ENCODE measurements at regions not wholly inside any gene's neighbourhood (a gene's known extent, or its start where the extent isn't known, plus 50 kb on each side); places are given as distances from the start of the nearest gene placed in this dataset.

DNA sequence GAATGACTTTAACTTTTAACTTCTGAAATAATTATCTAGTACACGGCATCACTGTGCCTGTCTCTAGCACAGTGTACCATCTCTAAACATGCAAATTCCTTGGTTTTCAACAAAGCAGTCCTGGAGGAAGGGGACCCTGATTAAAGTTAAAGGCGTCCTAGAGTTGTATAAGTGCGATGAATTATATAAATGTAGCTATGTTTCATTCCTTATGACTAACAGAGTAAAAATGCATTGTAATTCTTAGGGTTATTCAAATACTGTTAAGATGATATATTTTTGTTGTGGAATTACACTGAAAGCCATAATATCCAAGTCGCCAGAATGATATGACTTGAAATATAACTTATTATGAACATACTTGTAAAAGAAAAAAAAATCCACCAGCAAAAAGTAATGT, 544.9 kb upstream of the LINC00305 start:
- DNase-seq = no peak
- WGBS, 4 donors = 52 to 71% (median 61%) methylated on average over 4 of the region's 4 CpGs
- Histone ChIP-seq H3K4me3 (no peak overlapping the region), H3K4me1 (replicated peaks in 1 of 2) (no peaks in the 10 kb centered on the region), H3K27ac (no peak overlapping the region), H3K36me3 (replicated peaks in 1 of 2) (no peaks in the 10 kb centered on the region), H3K27me3 (no peaks in the 10 kb centered on the region), H3K9me3 (replicated peaks in 1 of 3) (no peaks in the 10 kb centered on the region)
- TF ChIP-seq POLR2A (IDR thresholded peaks at IDR 0.05) = no peak
- TF ChIP-seq, protein P1, sequence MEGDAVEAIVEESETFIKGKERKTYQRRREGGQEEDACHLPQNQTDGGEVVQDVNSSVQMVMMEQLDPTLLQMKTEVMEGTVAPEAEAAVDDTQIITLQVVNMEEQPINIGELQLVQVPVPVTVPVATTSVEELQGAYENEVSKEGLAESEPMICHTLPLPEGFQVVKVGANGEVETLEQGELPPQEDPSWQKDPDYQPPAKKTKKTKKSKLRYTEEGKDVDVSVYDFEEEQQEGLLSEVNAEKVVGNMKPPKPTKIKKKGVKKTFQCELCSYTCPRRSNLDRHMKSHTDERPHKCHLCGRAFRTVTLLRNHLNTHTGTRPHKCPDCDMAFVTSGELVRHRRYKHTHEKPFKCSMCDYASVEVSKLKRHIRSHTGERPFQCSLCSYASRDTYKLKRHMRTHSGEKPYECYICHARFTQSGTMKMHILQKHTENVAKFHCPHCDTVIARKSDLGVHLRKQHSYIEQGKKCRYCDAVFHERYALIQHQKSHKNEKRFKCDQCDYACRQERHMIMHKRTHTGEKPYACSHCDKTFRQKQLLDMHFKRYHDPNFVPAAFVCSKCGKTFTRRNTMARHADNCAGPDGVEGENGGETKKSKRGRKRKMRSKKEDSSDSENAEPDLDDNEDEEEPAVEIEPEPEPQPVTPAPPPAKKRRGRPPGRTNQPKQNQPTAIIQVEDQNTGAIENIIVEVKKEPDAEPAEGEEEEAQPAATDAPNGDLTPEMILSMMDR (IDR thresholded peaks at IDR 0.05) = no peak
- intact Hi-C loops (cut with DNase I) = no loop called here

DNA sequence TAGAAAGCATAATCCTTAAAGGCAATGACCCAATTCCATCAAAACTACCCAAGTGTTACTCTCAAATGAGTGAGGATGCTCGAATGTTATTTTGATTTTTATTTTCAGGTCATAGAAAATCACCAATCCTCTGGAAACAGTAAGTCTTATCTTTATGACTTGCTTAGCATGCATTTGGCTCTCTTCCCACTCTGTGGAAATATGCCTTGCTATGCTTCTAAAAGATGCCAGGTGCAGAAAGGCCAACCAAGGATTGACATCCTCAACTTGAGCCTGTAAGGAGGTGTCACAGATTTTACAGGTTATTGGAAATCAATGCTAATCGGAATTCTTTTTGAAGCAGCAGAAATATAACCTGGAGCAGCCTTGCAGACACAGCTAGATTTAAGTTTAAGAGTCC, 543.9 kb upstream of the LINC00305 start:
- Histone ChIP-seq H3K36me3 (replicated peaks in 1 of 2) (no peaks in the 10 kb centered on the region), H3K27me3 (no peaks in the 10 kb centered on the region), H3K4me1 (replicated peaks in 1 of 2) (no peaks in the 10 kb centered on the region), H3K9me3 (replicated peaks in 1 of 3) (no peaks in the 10 kb centered on the region), H3K4me3 (no peak overlapping the region), H3K27ac (no peak overlapping the region)
- WGBS, 4 donors = 64 to 70% (median 68%) methylated on average over 2 of the region's 2 CpGs
- DNase-seq = no peak
- TF ChIP-seq, protein P1 (IDR thresholded peaks at IDR 0.05) = no peak
- TF ChIP-seq POLR2A (IDR thresholded peaks at IDR 0.05) = no peak
- intact Hi-C loops (cut with DNase I) = no loop called here

DNA sequence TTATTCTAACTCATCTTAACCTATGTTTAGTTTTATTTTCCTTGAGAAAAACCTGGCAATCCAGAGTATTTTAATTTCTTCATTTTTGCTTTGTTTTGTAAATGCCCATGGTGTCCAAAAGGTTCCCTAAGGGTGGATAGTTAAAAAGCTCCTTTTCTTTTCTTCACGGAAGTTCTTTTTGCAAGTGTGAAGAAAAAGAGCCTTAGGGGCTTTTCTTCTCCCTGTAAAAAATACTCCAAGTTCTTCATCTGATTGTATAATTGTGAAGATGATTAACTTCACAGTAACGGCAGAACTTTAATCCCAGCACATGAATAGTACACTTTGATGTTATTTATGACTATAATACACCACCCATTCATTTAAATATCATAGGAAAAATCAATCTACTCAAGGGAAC, 530.2 kb upstream of the LINC00305 start:
- H3K4me3 ChIP-seq = no peak overlapping the region
- intact Hi-C loops (cut with DNase I) = no loop called here
- WGBS, 4 donors = 27 to 60% (median 56%) methylated on average over 2 of the region's 2 CpGs
- H3K27me3 ChIP-seq = no peaks in the 10 kb centered on the region
- no peaks in the 10 kb centered on the region for H3K9me3 ChIP-seq (replicated peaks in 1 of 3)
- H3K36me3 ChIP-seq (replicated peaks in 1 of 2) = no peaks in the 10 kb centered on the region
- DNase-seq = no peak
- TF ChIP-seq, protein P1 (IDR thresholded peaks at IDR 0.05) = no peak
- TF ChIP-seq POLR2A (IDR thresholded peaks at IDR 0.05) = no peak
- H3K4me1 ChIP-seq (replicated peaks in 1 of 2) = no peaks in the 10 kb centered on the region
- no peak overlapping the region for H3K27ac ChIP-seq

DNA sequence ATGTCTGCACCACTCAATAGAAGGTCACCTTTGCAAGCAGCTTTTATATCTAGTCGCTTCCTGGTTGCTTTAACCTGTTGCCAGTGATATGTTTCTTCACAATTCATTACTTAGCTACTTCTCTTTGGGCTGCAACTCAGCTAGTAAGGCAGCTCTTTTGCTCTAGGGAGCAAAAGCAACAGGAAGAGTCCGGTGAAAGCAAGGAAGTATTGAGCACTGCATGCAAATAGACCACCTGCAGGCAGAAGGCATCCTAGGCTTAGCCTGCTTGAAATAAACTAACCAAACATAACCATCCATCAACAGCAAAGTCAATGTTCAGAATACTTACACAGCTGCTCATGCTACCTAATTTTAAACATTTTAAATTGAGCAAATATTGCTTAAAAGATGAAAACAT, 529.2 kb upstream of the LINC00305 start:
- intact Hi-C loops (cut with DNase I) = no loop called here
- H3K36me3 ChIP-seq (replicated peaks in 1 of 2) = no peaks in the 10 kb centered on the region
- TF ChIP-seq, protein P1 (IDR thresholded peaks at IDR 0.05) = no peak
- TF ChIP-seq POLR2A (IDR thresholded peaks at IDR 0.05) = no peak
- H3K4me1 ChIP-seq (replicated peaks in 1 of 2) = no peaks in the 10 kb centered on the region
- no peak for DNase-seq
- H3K27me3 ChIP-seq = no peaks in the 10 kb centered on the region
- no peak overlapping the region for H3K27ac ChIP-seq
- whole genome bisulfite sequencing, 4 donors = 70 to 80% (median 74%) methylated on average over 2 of the region's 2 CpGs
- no peaks in the 10 kb centered on the region for H3K9me3 ChIP-seq (replicated peaks in 1 of 3)
- no peak overlapping the region for H3K4me3 ChIP-seq

Measured in adrenal gland (tissue), 9 donors.